Karpas-422 (cell line): ENCODE measurements at regions not wholly inside any gene's neighbourhood (a gene's known extent, or its start where the extent isn't known, plus 50 kb on each side); places are given as distances from the start of the nearest gene placed in this dataset. TPM values are rescaled to one million over a fixed set of nuclear protein-coding genes. Genes with fewer than 3 reads are reported as not detected.

Experiments used
- DNase-seq: peaks from one replicate; pipeline ENCODE4 v3.0.0-alpha.2; 2015
- H2AFZ ChIP-seq: fragments of 200-600 bp; sonication (generic); 2 replicates; pipeline ENCODE4 v1.6.1; 2014; ENCODE audit warnings: antibody characterized with exemption, low read length, mixed read lengths
- H3K27ac ChIP-seq: fragments of 200-600 bp; sonication (generic); 2 replicates; pipeline ENCODE4 v1.5.1; 2014; ENCODE audit warnings: mild to moderate bottlenecking, low read length, moderate library complexity
- H3K27me3 ChIP-seq: fragments of 200-600 bp; sonication (generic); 2 replicates; pipeline ENCODE4 v1.6.1; 2014; ENCODE audit warnings: low read length, mixed read lengths
- H3K36me3 ChIP-seq: fragments of 200-600 bp; sonication (generic); 2 replicates; pipeline ENCODE4 v1.6.1; 2014; ENCODE audit warnings: low read length, mixed read lengths; ENCODE audit not compliant: insufficient read depth
- H3K4me1 ChIP-seq: fragments of 200-600 bp; sonication (generic); 2 replicates; pipeline ENCODE4 v1.6.1; 2014; ENCODE audit warnings: mild to moderate bottlenecking, low read length, mixed read lengths
- H3K4me2 ChIP-seq: fragments of 200-600 bp; sonication (generic); 2 replicates; pipeline ENCODE4 v1.6.1; 2014; ENCODE audit warnings: low read length, low read depth, mild to moderate bottlenecking; ENCODE audit not compliant: poor library complexity, severe bottlenecking
- H3K4me3 ChIP-seq: fragments of 200-600 bp; sonication (generic); 2 replicates; pipeline ENCODE4 v1.5.1; 2014; ENCODE audit warnings: mild to moderate bottlenecking, antibody characterized with exemption, low read length, mixed read lengths
- H3K79me2 ChIP-seq: fragments of 200-600 bp; sonication (generic); 2 replicates; pipeline ENCODE4 v1.6.1; 2014; ENCODE audit warnings: mild to moderate bottlenecking, low read length, mixed read lengths
- H3K9ac ChIP-seq: fragments of 200-600 bp; sonication (generic); 2 replicates; pipeline ENCODE4 v1.6.0; 2014; ENCODE audit warnings: low read length
- H3K9me2 ChIP-seq: fragments of 200-600 bp; sonication (generic), shearing (Covaris generic); replicated peaks from 2 replicates; pipeline ENCODE4 v1.6.0; 2014; ENCODE audit warnings: mild to moderate bottlenecking, low read length, moderate library complexity; ENCODE audit not compliant: insufficient read depth
- H3K9me3 ChIP-seq: fragments of 300-700, 200-600 bp; sonication (generic); 2 replicates; pipeline ENCODE4 v1.6.1; 2014; ENCODE audit warnings: low read length, mixed read lengths
- H4K20me1 ChIP-seq: fragments of 200-600 bp; sonication (generic); 2 replicates; pipeline ENCODE4 v1.6.1; 2014; ENCODE audit warnings: mild to moderate bottlenecking, antibody characterized with exemption, low read length, low read depth; ENCODE audit not compliant: insufficient read depth
- small RNA-seq: library from RNA; depleted of rRNA; stranded (forward); fragments of <200 nt; gene quantifications from one replicate; pipeline ENCODE3, GENCODE V24; 2014

DNA sequence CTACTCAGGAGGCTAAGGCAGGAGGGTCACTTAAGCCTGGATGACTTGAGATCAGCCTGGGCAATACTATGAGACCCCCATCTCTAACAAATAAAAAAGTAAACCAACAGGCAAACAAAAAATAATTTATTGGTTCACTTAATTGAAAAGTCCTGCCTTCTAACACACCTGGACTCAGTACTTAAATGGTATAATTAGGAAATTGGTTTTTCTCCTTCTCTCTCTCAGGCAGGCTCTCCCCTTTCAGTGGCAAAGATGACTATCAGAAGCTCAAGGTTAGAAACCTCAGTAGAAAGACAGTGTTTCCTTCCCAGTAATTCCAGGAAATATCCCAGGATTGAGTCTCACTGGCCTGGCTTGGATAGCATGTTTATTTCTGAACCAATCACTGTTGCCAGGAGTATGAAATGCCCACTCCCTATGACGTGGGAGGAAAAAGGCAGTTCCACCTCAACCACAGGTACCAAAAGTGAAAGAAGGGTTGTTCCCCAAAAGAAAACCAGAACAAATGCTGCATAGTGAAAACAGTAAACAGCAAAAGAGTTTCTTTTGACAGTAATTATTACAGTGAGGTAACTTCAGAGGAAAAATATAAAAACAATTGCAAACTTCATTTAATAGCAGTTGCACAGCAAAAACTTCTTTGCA is 56.3 kb upstream of the SOX6 start:
- H4K20me1 ChIP-seq, result no peaks in the 10 kb centered on the region
- no peaks in the 10 kb centered on the region for H3K4me1 ChIP-seq

DNA sequence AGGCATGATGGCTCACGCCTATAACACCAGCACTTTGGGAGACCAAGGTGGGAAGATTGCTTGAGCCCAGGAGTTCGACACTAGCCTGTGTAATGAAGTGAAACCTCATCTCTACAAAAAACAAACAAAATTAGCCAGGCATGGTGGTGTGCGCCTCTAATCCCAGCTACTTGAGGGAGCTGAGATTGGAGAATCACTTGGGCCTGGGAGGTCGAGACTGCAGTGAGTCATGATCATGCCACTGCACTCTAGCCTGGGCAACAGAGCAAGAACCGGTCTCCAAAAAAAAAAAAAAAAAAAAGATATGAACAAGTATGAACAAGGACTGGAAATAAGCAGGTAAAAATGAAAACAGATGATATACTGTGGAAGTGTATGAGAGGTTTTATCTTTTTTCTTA is 54.1 kb upstream of the SOX6 start:
- no peak for DNase-seq
- Histone ChIP-seq H3K36me3 (no peaks in the 10 kb centered on the region), H3K4me2 (no peak overlapping the region), H2AFZ (no peak overlapping the region), H3K9me3 (no peaks in the 10 kb centered on the region), H3K4me3 (no peak overlapping the region), H3K27me3 (no peaks in the 10 kb centered on the region), H3K9ac (no peak overlapping the region), H3K4me1 (no peaks in the 10 kb centered on the region), H3K9me2 (no peaks in the 10 kb centered on the region), H3K27ac (no peak overlapping the region), H4K20me1 (no peaks in the 10 kb centered on the region), H3K79me2 (no peaks in the 10 kb centered on the region)

More for the DNA sequence above, 56.3 kb upstream of the SOX6 start:
- no peaks in the 10 kb centered on the region for H3K9me2 ChIP-seq
- H3K9ac ChIP-seq, result no peak overlapping the region
- no peaks in the 10 kb centered on the region for H3K79me2 ChIP-seq
- no peaks in the 10 kb centered on the region for H3K36me3 ChIP-seq
- no peak for DNase-seq
- H2AFZ ChIP-seq, result no peak overlapping the region
- H3K9me3 ChIP-seq, result no peaks in the 10 kb centered on the region
- H3K27ac ChIP-seq, result no peak overlapping the region
- H3K4me3 ChIP-seq, result no peak overlapping the region
- H3K27me3 ChIP-seq, result no peaks in the 10 kb centered on the region
- no peak overlapping the region for H3K4me2 ChIP-seq

DNA sequence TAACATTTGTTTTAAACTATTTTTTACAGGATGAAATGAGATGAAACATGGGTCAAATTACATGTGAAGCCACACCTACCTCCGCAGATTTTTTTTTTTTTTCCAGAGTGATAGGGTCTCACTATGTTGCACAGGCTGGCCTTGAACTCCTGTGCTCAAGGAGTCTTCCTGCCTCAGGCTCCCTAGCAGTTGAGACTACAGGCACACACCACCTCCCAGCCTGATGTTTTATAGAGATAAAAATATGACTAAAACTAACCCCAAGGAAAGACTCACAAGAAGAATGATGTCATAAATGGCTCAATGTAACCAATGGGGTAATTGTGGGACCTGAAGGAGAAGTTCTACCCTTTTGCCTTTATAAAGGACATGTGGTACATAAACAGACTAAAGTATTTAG is 52.3 kb upstream of the SOX6 start:
- Histone ChIP-seq H3K9ac (no peak overlapping the region), H3K27me3 (no peaks in the 10 kb centered on the region; the same call in 1 of the 2 replicates)

DNA sequence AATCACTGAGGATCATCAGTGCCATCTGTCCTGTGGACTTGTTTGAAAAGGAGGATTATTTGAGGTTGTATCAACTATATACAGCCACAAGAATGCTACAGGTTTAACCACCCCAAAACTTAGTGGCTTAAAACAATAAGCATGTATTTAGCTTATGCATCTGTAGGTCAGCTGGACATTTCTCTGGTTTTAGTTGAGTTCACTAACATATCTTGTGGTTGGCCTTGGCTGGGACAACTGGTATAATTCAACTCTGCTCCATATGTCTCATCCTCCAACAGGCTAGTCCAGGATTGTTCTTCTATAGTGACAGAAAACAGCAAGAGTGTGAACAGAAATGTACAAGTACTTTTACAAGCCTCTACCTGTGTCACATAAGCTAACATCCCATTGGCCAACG is 49.9 kb upstream of the SOX6 start:
- no peaks in the 10 kb centered on the region for H4K20me1 ChIP-seq
- no peaks in the 10 kb centered on the region for H3K9me3 ChIP-seq
- H3K79me2 ChIP-seq, result no peaks in the 10 kb centered on the region
- H3K9me2 ChIP-seq, result no peaks in the 10 kb centered on the region
- no peak overlapping the region for H3K4me3 ChIP-seq
- no peaks in the 10 kb centered on the region for H3K4me1 ChIP-seq
- no peaks in the 10 kb centered on the region for H3K36me3 ChIP-seq
- no peaks in the 10 kb centered on the region; the same call in 1 of the 2 replicates for H3K27me3 ChIP-seq
- DNase-seq, result no peak
- H2AFZ ChIP-seq, result no peak overlapping the region
- H3K9ac ChIP-seq, result no peak overlapping the region
- no peak overlapping the region for H3K27ac ChIP-seq
- H3K4me2 ChIP-seq, result no peak overlapping the region

More for the DNA sequence above, 52.3 kb upstream of the SOX6 start:
- H3K27ac ChIP-seq, result no peak overlapping the region
- H3K9me2 ChIP-seq, result no peaks in the 10 kb centered on the region
- no peaks in the 10 kb centered on the region for H4K20me1 ChIP-seq
- no peaks in the 10 kb centered on the region for H3K36me3 ChIP-seq
- no peak overlapping the region for H3K4me3 ChIP-seq
- DNase-seq, result no peak
- H3K4me1 ChIP-seq, result no peaks in the 10 kb centered on the region
- H3K79me2 ChIP-seq, result no peaks in the 10 kb centered on the region
- no peaks in the 10 kb centered on the region for H3K9me3 ChIP-seq
- H2AFZ ChIP-seq, result no peak overlapping the region
- H3K4me2 ChIP-seq, result no peak overlapping the region

Small RNA genes in the stretch of these regions (small RNA-seq; reads per million reads assigned to genes)
- gene RN7SL188P, result not detected
